Lower leg skin (tissue), 4 donors: ENCODE measurements at regions not wholly inside any gene's neighbourhood (a gene's known extent, or its start where the extent isn't known, plus 50 kb on each side); places are given as distances from the start of the nearest gene placed in this dataset.

Experiments
- DNase-seq, 2 donors: peaks; one replicate each; pipeline ENCODE4 v3.0.0-alpha.2; 2019; ENCODE audit warnings: low spot score in 2 of 2
- H3K4me3 ChIP-seq: fragments of 200-600 bp; sonication (generic); 2 replicates; pipeline ENCODE4 v1.5.1; 2017; ENCODE audit warnings: mild to moderate bottlenecking, low read depth; ENCODE audit not compliant: poor library complexity, severe bottlenecking
- CTCF ChIP-seq, 3 donors: fragments of 450-650 bp; IDR thresholded peaks; one replicate each; pipeline ENCODE4 v1.5.1; 2016; ENCODE audit warnings: antibody characterized with exemption in 3 of 3, mild to moderate bottlenecking in 3 of 3, moderate library complexity in 2 of 3
- POLR2A ChIP-seq, 2 donors: fragments of 450-650 bp; IDR thresholded peaks; one replicate each; pipeline ENCODE4 v1.6.1; 2016 to 2017; ENCODE audit warnings: antibody characterized with exemption in 2 of 2, mild to moderate bottlenecking in 1 of 2, moderate library complexity in 1 of 2
- WGBS, 2 donors: methylation state at CpG; one replicate each; pipeline ENCODE4 v1.1.5; 2018; 5-methylcytosine and 5-hydroxymethylcytosine counted together
- intact Hi-C: fragments of 100-400 bp; cut with DNase I; formaldehyde crosslinking; loops from one replicate; pipeline ENCODE4 v1.15.0; 2023; ENCODE audit warnings: low total_unique reads

- H3K4me3 ChIP-seq: no peak overlapping the region
- 59 to 72% methylated on average over 4 of the region's 4 CpGs for WGBS, 2 donors
- intact Hi-C loops: no loop called here
- TF ChIP-seq CTCF (IDR thresholded peaks at IDR 0.05) (no peak), POLR2A (IDR thresholded peaks at IDR 0.05) (no peak)
- DNase-seq: no peak
Observed at GRCh38 chr4:185902654-185903053, 90.7 kb upstream of the SORBS2 start.

GRCh38 chr4:185903205-185903604 is 91.2 kb upstream of the SORBS2 start:
- no peak for DNase-seq
- TF ChIP-seq POLR2A (IDR thresholded peaks at IDR 0.05) (no peak), CTCF (IDR thresholded peaks at IDR 0.05) (no peak)
- 86 to 90% methylated on average over 1 of the region's 1 CpG for WGBS, 2 donors
- intact Hi-C loops: no loop called here
- H3K4me3 ChIP-seq: no peak overlapping the region

GRCh38 chr4:185904381-185904780 is 92.4 kb upstream of the SORBS2 start:
- WGBS, 2 donors: 83 to 84% methylated on average over 5 of the region's 5 CpGs
- intact Hi-C loops: no loop called here
- no peak overlapping the region for H3K4me3 ChIP-seq
- DNase-seq: no peak
- TF ChIP-seq POLR2A (IDR thresholded peaks at IDR 0.05) (no peak), CTCF (IDR thresholded peaks at IDR 0.05) (no peak)

- H3K4me3 ChIP-seq: no peak overlapping the region
- intact Hi-C loops: no loop called here
- TF ChIP-seq POLR2A (IDR thresholded peaks at IDR 0.05): no peak
- no peak for TF ChIP-seq CTCF (IDR thresholded peaks at IDR 0.05)
- no peak for DNase-seq
- 64 to 80% methylated on average over 2 of the region's 2 CpGs for whole genome bisulfite sequencing, 2 donors
Observed at GRCh38 chr4:185909972-185910371, 98.0 kb upstream of the SORBS2 start.

- H3K4me3 ChIP-seq: no peak overlapping the region
- no peak for DNase-seq
- TF ChIP-seq POLR2A (IDR thresholded peaks at IDR 0.05) (no peak), CTCF (IDR thresholded peaks at IDR 0.05) (no peak)
- intact Hi-C loops: no loop called here
- 90 to 93% methylated on average over 4 of the region's 4 CpGs for WGBS, 2 donors
Observed at GRCh38 chr4:185911556-185912064, 99.6 kb upstream of the SORBS2 start.

GRCh38 chr4:185912779-185913178 is 100.8 kb upstream of the SORBS2 start:
- no peak overlapping the region for H3K4me3 ChIP-seq
- intact Hi-C loops: no loop called here
- no peak for DNase-seq
- TF ChIP-seq POLR2A (IDR thresholded peaks at IDR 0.05) (no peak), CTCF (IDR thresholded peaks at IDR 0.05) (no peak)
- 16 to 31% methylated on average over 4 of the region's 4 CpGs for WGBS, 2 donors
